ENCODE measurements at regions not wholly inside any gene's neighbourhood (a gene's known extent, or its start where the extent isn't known, plus 50 kb on each side); places are given as distances from the start of the nearest gene placed in this dataset.

- Histone ChIP-seq H3K9me3 (replicated peaks in 1 of 3) (no peaks in the 10 kb centered on the region), H3K4me1 (replicated peaks in 1 of 2) (no peaks in the 10 kb centered on the region), H3K4me3 (no peak overlapping the region), H3K27ac (no peak overlapping the region), H3K27me3 (no peaks in the 10 kb centered on the region), H3K36me3 (replicated peaks in 1 of 2) (no peaks in the 10 kb centered on the region)
- intact Hi-C loops (cut with DNase I): no loop called here
- TF ChIP-seq CTCF (IDR thresholded peaks at IDR 0.05): no peak
- no peak for TF ChIP-seq POLR2A (IDR thresholded peaks at IDR 0.05)
- no peak for DNase-seq
- WGBS, 4 donors: 16 to 64% (median 58%) methylated on average over 1 of the region's 1 CpG
Measured at GRCh38 chr7:97680622-97681021, 51.3 kb upstream of the TAC1 start.

All from adrenal gland (tissue), 9 donors.